ENCODE measurements at regions not wholly inside any gene's neighbourhood (a gene's known extent, or its start where the extent isn't known, plus 50 kb on each side); places are given as distances from the start of the nearest gene placed in this dataset.

GRCh38 chr11:92625894-92626293 is 343.6 kb upstream of the MTNR1B start:
- in situ Hi-C loops (cut with MboI) (no loop called here), intact Hi-C loops (cut with micrococcal nuclease) (no loop called here)
- Histone ChIP-seq H3K4me1 (replicated peaks in 1 of 2; ENCODE audit: control insufficient read depth in 2 of 2, insufficient read depth in 2 of 2, low read length in 2 of 2) (no peaks in the 10 kb centered on the region), H3K4me2 (ENCODE audit: insufficient read depth, low read length) (no peak overlapping the region), H3K9me3 (replicated peaks; ENCODE audit: control insufficient read depth, insufficient read depth, low read depth, low read length) (no peaks in the 10 kb centered on the region), H3K27me3 (ENCODE audit: control insufficient read depth in 2 of 2, insufficient read depth in 2 of 2, low read length in 2 of 2) (no peaks in the 10 kb centered on the region), H3K27ac (ENCODE audit: extremely low read depth, low read depth, low read length) (no peak overlapping the region), H4K20me1 (replicated peaks; ENCODE audit: control insufficient read depth, insufficient read depth, low read length) (no peaks in the 10 kb centered on the region), H2AFZ (ENCODE audit: low read depth, low read length) (no peak overlapping the region), H3K9me1 (ENCODE audit: control insufficient read depth, insufficient read depth, low read length) (no peaks in the 10 kb centered on the region), H3K79me2 (ENCODE audit: control insufficient read depth, insufficient read depth, low read length) (no peaks in the 10 kb centered on the region), H3K36me3 (ENCODE audit: control insufficient read depth, insufficient read depth, low read length) (no peaks in the 10 kb centered on the region), H3K9ac (ENCODE audit: insufficient read depth in 1 of 2, low read depth in 2 of 2, low read length in 2 of 2) (no peak overlapping the region), H3K4me3 (no peak overlapping the region)
- TF ChIP-seq TFE3 (CRISPR knock-in tag; IDR thresholded peaks at IDR 0.05) (no peak), MYBL2 (IDR thresholded peaks at IDR 0.05; ENCODE audit: low read depth) (no peak), MYBL2 (CRISPR knock-in tag; IDR thresholded peaks at IDR 0.05; ENCODE audit: borderline replicate concordance) (no peak)
- POLR2A ChIA-PET = no interaction called here
- WGBS (ENCODE audit: insufficient coverage, low coverage, missing lambda C conversion rate) = 0% methylated on average over 1 of the region's 1 CpG
- DNase-seq (ENCODE audit: extremely low read depth in 1 of 4, low spot score in 3 of 4) = no peak
- no peak for FAIRE-seq
- BruUV-seq (replicated peaks) = no TSS peak
- no peak for ATAC-seq
- CTCF ChIA-PET (ENCODE audit: low intra/inter-chr PET ratio) = no interaction called here

- H3K4me3 ChIP-seq = no peak overlapping the region
- DNase-seq (ENCODE audit: extremely low read depth in 1 of 4, low spot score in 3 of 4) (no peak), FAIRE-seq (no peak), ATAC-seq (no peak)
- no TSS peak for BruUV-seq (replicated peaks)
- in situ Hi-C loops (cut with MboI) (no loop called here), intact Hi-C loops (cut with micrococcal nuclease) (no loop called here)
- no peaks in the 10 kb centered on the region for H3K27me3 ChIP-seq (ENCODE audit: control insufficient read depth in 2 of 2, insufficient read depth in 2 of 2, low read length in 2 of 2)
- ChIA-PET CTCF (ENCODE audit: low intra/inter-chr PET ratio) (no interaction called here), POLR2A (no interaction called here)
- H3K9me1 ChIP-seq (ENCODE audit: control insufficient read depth, insufficient read depth, low read length) = no peaks in the 10 kb centered on the region
- 0% methylated on average over 1 of the region's 1 CpG for WGBS (ENCODE audit: insufficient coverage, low coverage, missing lambda C conversion rate)
- H4K20me1 ChIP-seq (replicated peaks; ENCODE audit: control insufficient read depth, insufficient read depth, low read length) = no peaks in the 10 kb centered on the region
- H3K4me1 ChIP-seq (replicated peaks in 1 of 2; ENCODE audit: control insufficient read depth in 2 of 2, insufficient read depth in 2 of 2, low read length in 2 of 2) = no peaks in the 10 kb centered on the region
- no peak overlapping the region for H2AFZ ChIP-seq (ENCODE audit: low read depth, low read length)
- no peak overlapping the region for H3K4me2 ChIP-seq (ENCODE audit: insufficient read depth, low read length)
- H3K27ac ChIP-seq (ENCODE audit: extremely low read depth, low read depth, low read length) = no peak overlapping the region
- H3K9me3 ChIP-seq (replicated peaks; ENCODE audit: control insufficient read depth, insufficient read depth, low read depth, low read length) = no peaks in the 10 kb centered on the region
- no peaks in the 10 kb centered on the region for H3K79me2 ChIP-seq (ENCODE audit: control insufficient read depth, insufficient read depth, low read length)
- H3K9ac ChIP-seq (ENCODE audit: insufficient read depth in 1 of 2, low read depth in 2 of 2, low read length in 2 of 2) = no peak overlapping the region
- H3K36me3 ChIP-seq (ENCODE audit: control insufficient read depth, insufficient read depth, low read length) = no peaks in the 10 kb centered on the region
- TF ChIP-seq MLLT1 (IDR thresholded peaks at IDR 0.05) = no peak
- no peak for TF ChIP-seq PHF8 (IDR thresholded peaks at IDR 0.05; ENCODE audit: borderline replicate concordance, low read length)
- no peak for TF ChIP-seq ZKSCAN1 (IDR thresholded peaks at IDR 0.05; ENCODE audit: low read depth, low read length)
- TF ChIP-seq PHTF2 (CRISPR knock-in tag; IDR thresholded peaks at IDR 0.05) = no peak
- TF ChIP-seq MAFG (tag; conservative IDR thresholded peaks at IDR 0.05) = no peak
- TF ChIP-seq RUNX1 (IDR thresholded peaks at IDR 0.05; ENCODE audit: low read depth) = no peak
- TF ChIP-seq ZFP36 (IDR thresholded peaks at IDR 0.05; ENCODE audit: low read depth, low read length, partially characterized antibody) = no peak
- no peak for TF ChIP-seq XRCC3 (IDR thresholded peaks at IDR 0.05)
- TF ChIP-seq CEBPG (CRISPR knock-in tag; IDR thresholded peaks at IDR 0.05) = no peak
- TF ChIP-seq CEBPG (tag; conservative IDR thresholded peaks at IDR 0.05 in 1 of 2, IDR thresholded peaks at IDR 0.05 in 1 of 2) = no peak
- no peak for TF ChIP-seq ZNF655 (CRISPR knock-in tag; IDR thresholded peaks at IDR 0.05)
- no peak for TF ChIP-seq ZNF24 (IDR thresholded peaks at IDR 0.05)
These were observed 342.8 kb upstream of the MTNR1B start for GRCh38 chr11:92626624-92627023.

Data from K562 (cell line).